GM21367 (cell line): ENCODE measurements at regions not wholly inside any gene's neighbourhood (a gene's known extent, or its start where the extent isn't known, plus 50 kb on each side); places are given as distances from the start of the nearest gene placed in this dataset.

Experiments
- ATAC-seq: cut with Tn5 transposase; IDR thresholded peaks from one replicate; pipeline ENCODE4 v1.9.1; 2021; ENCODE audit not compliant: unreplicated experiment

DNA sequence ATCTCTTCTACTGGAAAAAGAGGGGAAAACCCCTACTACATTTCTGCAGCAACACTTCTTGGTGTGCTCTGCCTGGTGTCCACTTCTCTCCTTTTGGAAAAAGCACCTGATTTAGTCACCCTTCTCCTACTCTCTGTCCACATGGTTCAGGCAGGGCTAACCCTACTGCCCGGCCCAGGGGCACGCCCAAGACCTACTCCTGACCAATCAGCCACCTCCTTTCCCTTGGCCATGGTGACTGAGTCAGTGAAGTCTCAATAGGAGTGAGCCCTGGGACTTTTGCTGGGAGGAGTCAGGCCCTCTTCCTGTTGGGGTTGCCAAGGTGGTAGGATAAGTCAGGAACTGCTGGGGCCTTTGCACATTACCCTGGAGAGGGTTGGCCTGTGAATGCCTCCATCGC is 52.5 kb upstream of the MYL2 start:
- ATAC-seq, result no peak

DNA sequence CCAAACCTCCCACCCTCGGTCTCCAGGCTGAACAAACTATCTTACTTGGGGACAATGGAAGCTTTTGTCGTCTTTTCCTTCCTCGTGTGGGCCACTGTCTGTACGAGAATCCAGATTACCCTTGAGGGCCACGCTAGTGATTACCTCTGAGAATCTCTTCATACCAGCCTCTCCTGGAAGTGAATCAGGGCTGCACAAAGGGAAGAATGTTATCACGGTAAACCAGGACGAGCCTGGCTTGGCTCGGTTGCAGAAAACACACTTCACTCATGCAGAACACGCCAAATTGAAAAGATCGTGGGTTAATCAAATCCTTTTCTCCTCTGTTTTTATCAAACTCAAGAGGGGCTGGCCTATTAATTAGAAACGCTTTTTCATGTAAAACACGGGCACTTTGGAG is 51.6 kb upstream of the MYL2 start:
- no peak for ATAC-seq

DNA sequence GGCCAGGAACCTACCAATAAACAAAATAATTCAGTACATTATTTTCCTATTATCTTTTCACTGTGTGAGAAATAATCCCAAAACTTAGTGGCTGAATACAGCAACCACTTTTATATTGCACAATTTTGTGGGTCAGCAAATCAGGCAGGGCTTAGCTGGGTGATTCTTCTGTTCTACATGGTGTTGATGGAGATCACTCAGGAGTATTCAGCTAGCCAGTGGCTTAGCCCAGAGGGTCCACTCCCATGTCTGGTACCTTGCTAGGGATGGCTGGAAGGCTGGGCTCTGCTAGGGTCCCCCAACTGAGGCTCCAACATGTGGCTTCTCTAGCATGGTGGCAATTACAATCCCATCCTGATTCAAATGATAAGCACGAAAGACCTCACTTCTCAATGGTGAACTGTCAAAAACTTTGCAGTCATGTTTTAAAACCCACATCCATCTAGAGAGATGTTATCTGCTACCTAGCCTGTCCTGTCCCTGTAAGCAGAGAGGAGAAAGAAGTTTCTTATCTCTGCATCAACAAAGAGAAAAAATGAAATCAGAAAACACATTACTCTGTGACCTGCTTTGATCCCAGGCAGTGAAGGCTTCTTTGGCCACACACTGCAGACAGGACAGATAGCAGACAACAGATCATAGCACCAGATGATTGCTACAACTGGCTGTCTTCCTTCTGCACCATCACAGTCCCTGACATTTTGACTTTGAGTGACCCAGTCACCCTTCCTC is 51.0 kb upstream of the MYL2 start:
- ATAC-seq, result no peak
